ENCODE measurements at regions not wholly inside any gene's neighbourhood (a gene's known extent, or its start where the extent isn't known, plus 50 kb on each side); places are given as distances from the start of the nearest gene placed in this dataset.

DNA sequence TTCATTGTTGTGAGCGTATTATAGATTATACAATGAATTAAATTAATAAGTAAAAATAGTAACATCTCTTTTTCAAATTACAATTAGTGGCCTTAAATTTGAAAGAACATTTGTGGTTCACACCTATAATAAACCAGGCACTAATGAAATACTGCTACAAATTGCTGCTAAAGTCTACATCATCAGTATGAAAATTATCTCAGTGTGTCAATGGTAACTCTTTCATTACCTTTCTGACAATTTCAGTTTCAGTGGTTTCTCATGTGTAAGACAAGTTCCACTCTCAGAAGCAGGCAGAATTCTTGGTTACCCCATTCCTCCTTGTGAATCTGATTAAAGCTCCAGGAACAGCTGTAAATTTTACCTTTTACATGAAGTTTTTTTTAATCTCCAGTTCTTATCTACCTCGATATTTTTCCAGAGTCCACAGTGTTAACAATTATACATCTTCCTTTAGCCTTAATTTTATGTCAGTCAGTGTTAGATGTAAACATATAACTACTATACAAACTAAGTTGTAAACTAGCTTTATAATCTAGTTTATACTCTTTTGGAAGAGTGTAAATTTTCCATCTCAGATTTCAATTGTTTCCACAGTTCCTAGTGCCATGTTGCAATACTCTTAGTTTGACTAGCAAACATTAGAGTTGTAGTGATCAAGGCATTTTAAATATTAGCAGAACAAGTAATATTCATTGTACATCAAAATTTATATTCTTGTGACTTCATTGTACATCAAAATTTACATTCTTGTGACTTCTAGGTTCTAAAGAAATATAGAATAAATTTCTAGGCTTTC, 1038.4 kb downstream of the EPHA7 start:
- intact Hi-C loops (cut with DNase I; ENCODE audit: low total_unique reads) = no loop called here
- WGBS, 2 donors = 77 to 83% methylated on average over 2 of the region's 2 CpGs
- TF ChIP-seq, protein P1, sequence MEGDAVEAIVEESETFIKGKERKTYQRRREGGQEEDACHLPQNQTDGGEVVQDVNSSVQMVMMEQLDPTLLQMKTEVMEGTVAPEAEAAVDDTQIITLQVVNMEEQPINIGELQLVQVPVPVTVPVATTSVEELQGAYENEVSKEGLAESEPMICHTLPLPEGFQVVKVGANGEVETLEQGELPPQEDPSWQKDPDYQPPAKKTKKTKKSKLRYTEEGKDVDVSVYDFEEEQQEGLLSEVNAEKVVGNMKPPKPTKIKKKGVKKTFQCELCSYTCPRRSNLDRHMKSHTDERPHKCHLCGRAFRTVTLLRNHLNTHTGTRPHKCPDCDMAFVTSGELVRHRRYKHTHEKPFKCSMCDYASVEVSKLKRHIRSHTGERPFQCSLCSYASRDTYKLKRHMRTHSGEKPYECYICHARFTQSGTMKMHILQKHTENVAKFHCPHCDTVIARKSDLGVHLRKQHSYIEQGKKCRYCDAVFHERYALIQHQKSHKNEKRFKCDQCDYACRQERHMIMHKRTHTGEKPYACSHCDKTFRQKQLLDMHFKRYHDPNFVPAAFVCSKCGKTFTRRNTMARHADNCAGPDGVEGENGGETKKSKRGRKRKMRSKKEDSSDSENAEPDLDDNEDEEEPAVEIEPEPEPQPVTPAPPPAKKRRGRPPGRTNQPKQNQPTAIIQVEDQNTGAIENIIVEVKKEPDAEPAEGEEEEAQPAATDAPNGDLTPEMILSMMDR (IDR thresholded peaks at IDR 0.05) = no peak
- TF ChIP-seq POLR2A (IDR thresholded peaks at IDR 0.05) = no peak
- H3K4me3 ChIP-seq (ENCODE audit: low read depth, poor library complexity, severe bottlenecking) = no peak overlapping the region
- DNase-seq (ENCODE audit: low spot score in 2 of 2) = no peak

GRCh38 chr6:92377137-92377536, 1042.2 kb downstream of the EPHA7 start:
- no peak for DNase-seq (ENCODE audit: low spot score in 2 of 2)
- TF ChIP-seq, protein P1 (IDR thresholded peaks at IDR 0.05) = no peak
- no peak for TF ChIP-seq POLR2A (IDR thresholded peaks at IDR 0.05)
- intact Hi-C loops (cut with DNase I; ENCODE audit: low total_unique reads) = no loop called here
- no peak overlapping the region for H3K4me3 ChIP-seq (ENCODE audit: low read depth, poor library complexity, severe bottlenecking)

- intact Hi-C loops (cut with DNase I; ENCODE audit: low total_unique reads) = no loop called here
- WGBS, 2 donors = 34 to 42% methylated on average over 3 of the region's 3 CpGs
- H3K4me3 ChIP-seq (ENCODE audit: low read depth, poor library complexity, severe bottlenecking) = no peak overlapping the region
- TF ChIP-seq, protein P1 (IDR thresholded peaks at IDR 0.05) = no peak
- TF ChIP-seq POLR2A (IDR thresholded peaks at IDR 0.05) = no peak
- DNase-seq (ENCODE audit: low spot score in 2 of 2) = no peak
Observed at GRCh38 chr6:92376691-92377090, 1042.7 kb downstream of the EPHA7 start.

DNA sequence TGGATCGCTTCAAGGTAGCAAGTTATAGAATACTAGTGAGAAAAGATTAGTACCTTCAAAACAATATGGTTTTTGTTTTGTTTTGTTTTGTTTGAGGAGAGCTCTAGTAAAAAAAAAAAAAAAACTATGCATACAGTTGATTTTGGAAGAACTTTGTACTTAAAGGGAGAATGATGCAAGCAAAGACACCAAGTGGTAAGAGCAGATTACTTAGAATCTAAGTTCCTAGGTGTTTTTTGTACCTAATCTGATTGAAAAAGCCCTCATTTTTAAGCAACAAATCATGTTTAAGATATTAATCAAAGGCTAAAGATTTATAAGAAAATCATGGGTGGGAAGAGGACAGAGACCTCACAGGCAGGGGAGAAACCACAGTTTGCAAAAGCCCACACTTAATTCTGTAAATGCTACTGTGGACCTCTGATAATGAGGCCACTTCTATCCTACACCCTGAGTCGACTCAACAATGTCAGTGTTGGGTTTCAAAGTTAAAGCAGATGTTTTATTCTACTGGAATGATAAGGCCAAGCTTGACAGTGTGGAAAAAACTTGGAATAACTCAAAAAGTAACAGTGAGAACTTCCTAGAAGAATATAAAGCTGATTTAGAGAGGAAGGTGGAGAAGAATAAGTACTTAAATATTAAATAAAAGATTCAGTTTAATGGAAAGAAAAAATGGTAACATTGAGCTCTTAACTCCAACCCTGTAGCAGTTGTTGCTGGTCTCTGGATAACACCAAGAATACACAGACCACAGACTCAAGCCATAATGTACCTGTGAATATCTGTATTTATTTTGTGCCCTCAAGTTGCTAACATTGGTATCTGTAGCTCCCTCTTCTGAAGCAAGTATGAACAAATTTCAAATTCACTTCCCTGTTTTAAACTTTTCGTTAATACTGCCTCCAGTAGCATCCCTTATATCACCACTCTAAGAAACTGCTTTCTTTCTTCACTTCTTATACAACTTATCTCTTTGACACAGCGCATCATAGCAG, 1047.8 kb downstream of the EPHA7 start:
- TF ChIP-seq POLR2A (IDR thresholded peaks at IDR 0.05) = no peak
- TF ChIP-seq, protein P1 (IDR thresholded peaks at IDR 0.05) = no peak
- intact Hi-C loops (cut with DNase I; ENCODE audit: low total_unique reads) = no loop called here
- WGBS, 2 donors = 69 to 73% methylated on average over 4 of the region's 4 CpGs

GRCh38 chr6:92369309-92369708, 1050.0 kb downstream of the EPHA7 start:
- H3K4me3 ChIP-seq (ENCODE audit: low read depth, poor library complexity, severe bottlenecking) = no peak overlapping the region
- no peak for DNase-seq (ENCODE audit: low spot score in 2 of 2)
- 42 to 49% methylated on average over 2 of the region's 2 CpGs for WGBS, 2 donors
- TF ChIP-seq POLR2A (IDR thresholded peaks at IDR 0.05) = no peak
- TF ChIP-seq, protein P1 (IDR thresholded peaks at IDR 0.05) = no peak
- intact Hi-C loops (cut with DNase I; ENCODE audit: low total_unique reads) = no loop called here

More for the DNA sequence above, 1047.8 kb downstream of the EPHA7 start:
- DNase-seq (ENCODE audit: low spot score in 2 of 2) = no peak
- no peak overlapping the region for H3K4me3 ChIP-seq (ENCODE audit: low read depth, poor library complexity, severe bottlenecking)
